MM.1S (cell line): ENCODE measurements at regions not wholly inside any gene's neighbourhood (a gene's known extent, or its start where the extent isn't known, plus 50 kb on each side); places are given as distances from the start of the nearest gene placed in this dataset.

ENCODE experiments used
- DNase-seq: peaks from one replicate; pipeline ENCODE4 v3.0.0-alpha.2; 2015
- H2AFZ ChIP-seq: fragments of 300-600 bp; sonication (generic); 2 replicates; pipeline ENCODE4 v1.6.0; 2016; ENCODE audit warnings: antibody characterized with exemption, low read length
- H3F3A ChIP-seq: fragments of 300-600 bp; sonication (generic); 2 replicates; pipeline ENCODE4 v1.6.1; 2016; ENCODE audit warnings: mild to moderate bottlenecking, antibody characterized with exemption, low read length, moderate library complexity, mixed read lengths; ENCODE audit not compliant: insufficient read depth
- H3K27ac ChIP-seq: fragments of 300-600 bp; sonication (generic); 2 replicates; pipeline ENCODE4 v1.5.1; 2016; ENCODE audit warnings: mild to moderate bottlenecking, low read length
- H3K27me3 ChIP-seq: fragments of 300-600 bp; sonication (generic); replicated peaks from 2 replicates; pipeline ENCODE4 v1.6.0; 2016; ENCODE audit warnings: low read length; ENCODE audit not compliant: insufficient read depth
- H3K36me3 ChIP-seq: fragments of 300-600 bp; sonication (generic); replicated peaks from 2 replicates; pipeline ENCODE4 v1.6.1; 2016; ENCODE audit warnings: mild to moderate bottlenecking, low read length, mixed read lengths; ENCODE audit not compliant: insufficient read depth
- H3K4me1 ChIP-seq: fragments of 300-600 bp; sonication (generic); 2 replicates; pipeline ENCODE4 v1.6.1; 2016; ENCODE audit warnings: low read length, mixed read lengths
- H3K4me2 ChIP-seq: fragments of 300-600 bp; sonication (generic); 2 replicates; pipeline ENCODE4 v1.6.0; 2016; ENCODE audit warnings: low read depth, low read length
- H3K4me3 ChIP-seq: fragments of 300-600 bp; sonication (generic); 2 replicates; pipeline ENCODE4 v1.5.1; 2016; ENCODE audit warnings: low read length, mixed read lengths
- H3K79me2 ChIP-seq: fragments of 300-600 bp; sonication (generic); 2 replicates; pipeline ENCODE4 v1.6.1; 2016; ENCODE audit warnings: mixed run types, low read length, mixed read lengths
- H3K9ac ChIP-seq: fragments of 300-600 bp; sonication (generic); 2 replicates; pipeline ENCODE4 v1.6.1; 2016; ENCODE audit warnings: low read length, mixed read lengths
- H3K9me2 ChIP-seq: fragments of 300-600 bp; sonication (generic); replicated peaks from 2 replicates; pipeline ENCODE4 v1.6.1; 2016; ENCODE audit warnings: mild to moderate bottlenecking, low read length, mixed read lengths; ENCODE audit not compliant: insufficient read depth
- H3K9me3 ChIP-seq: fragments of 300-600 bp; sonication (generic); replicated peaks from 2 replicates; pipeline ENCODE4 v1.6.1; 2016; ENCODE audit warnings: mild to moderate bottlenecking, low read length, mixed read lengths; ENCODE audit not compliant: insufficient read depth
- H4K20me1 ChIP-seq: fragments of 300-600 bp; sonication (generic); 2 replicates; pipeline ENCODE4 v1.6.1; 2016; ENCODE audit warnings: mild to moderate bottlenecking, low read length, moderate library complexity, mixed read lengths; ENCODE audit not compliant: insufficient read depth
- EZH2 ChIP-seq: fragments of 300-600 bp; sonication (generic); optimal IDR thresholded peaks from 2 replicates; pipeline ENCODE3; 2017; ENCODE audit warnings: low read depth, mild to moderate bottlenecking, antibody characterized with exemption, low read length, mixed read lengths
- EZH2phosphoT487 ChIP-seq: fragments of 300-600 bp; sonication (generic); IDR thresholded peaks from 2 replicates; pipeline ENCODE4 v1.6.1; 2018; ENCODE audit warnings: antibody characterized with exemption, low read length
- TF ChIP-seq, protein P1 (sequence below): fragments of 300-600 bp; sonication (generic); IDR thresholded peaks from 2 replicates; pipeline ENCODE4 v1.5.1; 2016; ENCODE audit warnings: antibody characterized with exemption, low read length, mixed read lengths

DNA sequence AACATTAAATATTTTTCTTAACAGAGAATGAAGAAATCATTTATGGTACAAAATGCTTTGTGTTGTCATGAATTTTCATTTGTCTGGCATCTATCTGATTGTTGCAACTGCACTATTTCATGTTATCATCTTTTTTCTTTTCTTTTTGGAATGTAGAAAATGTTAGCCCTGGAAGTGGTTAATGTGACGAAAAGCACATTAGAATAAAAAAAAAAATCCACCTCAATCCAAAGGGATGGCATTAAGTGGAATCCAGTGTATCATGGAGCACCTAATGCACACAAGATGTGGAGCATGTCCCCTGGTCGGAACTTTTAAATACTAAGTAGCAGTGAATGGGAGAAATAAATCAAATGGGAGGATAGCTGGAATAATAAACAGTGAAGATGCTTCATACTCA is 172.9 kb upstream of the MCHR2 start:
- Histone ChIP-seq H3K4me3 (no peak overlapping the region), H3K9me3 (no peaks in the 10 kb centered on the region), H2AFZ (no peak overlapping the region), H3K4me2 (no peak overlapping the region), H3K27me3 (no peaks in the 10 kb centered on the region), H3K9ac (no peak overlapping the region), H3K27ac (no peak overlapping the region), H4K20me1 (no peaks in the 10 kb centered on the region), H3K79me2 (no peaks in the 10 kb centered on the region), H3F3A (no peaks in the 10 kb centered on the region), H3K36me3 (no peaks in the 10 kb centered on the region), H3K4me1 (no peaks in the 10 kb centered on the region), H3K9me2 (no peaks in the 10 kb centered on the region)
- no peak for DNase-seq
- TF ChIP-seq, protein P1, sequence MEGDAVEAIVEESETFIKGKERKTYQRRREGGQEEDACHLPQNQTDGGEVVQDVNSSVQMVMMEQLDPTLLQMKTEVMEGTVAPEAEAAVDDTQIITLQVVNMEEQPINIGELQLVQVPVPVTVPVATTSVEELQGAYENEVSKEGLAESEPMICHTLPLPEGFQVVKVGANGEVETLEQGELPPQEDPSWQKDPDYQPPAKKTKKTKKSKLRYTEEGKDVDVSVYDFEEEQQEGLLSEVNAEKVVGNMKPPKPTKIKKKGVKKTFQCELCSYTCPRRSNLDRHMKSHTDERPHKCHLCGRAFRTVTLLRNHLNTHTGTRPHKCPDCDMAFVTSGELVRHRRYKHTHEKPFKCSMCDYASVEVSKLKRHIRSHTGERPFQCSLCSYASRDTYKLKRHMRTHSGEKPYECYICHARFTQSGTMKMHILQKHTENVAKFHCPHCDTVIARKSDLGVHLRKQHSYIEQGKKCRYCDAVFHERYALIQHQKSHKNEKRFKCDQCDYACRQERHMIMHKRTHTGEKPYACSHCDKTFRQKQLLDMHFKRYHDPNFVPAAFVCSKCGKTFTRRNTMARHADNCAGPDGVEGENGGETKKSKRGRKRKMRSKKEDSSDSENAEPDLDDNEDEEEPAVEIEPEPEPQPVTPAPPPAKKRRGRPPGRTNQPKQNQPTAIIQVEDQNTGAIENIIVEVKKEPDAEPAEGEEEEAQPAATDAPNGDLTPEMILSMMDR: no peak
- TF ChIP-seq EZH2phosphoT487 (no peak), EZH2 (no peak)

DNA sequence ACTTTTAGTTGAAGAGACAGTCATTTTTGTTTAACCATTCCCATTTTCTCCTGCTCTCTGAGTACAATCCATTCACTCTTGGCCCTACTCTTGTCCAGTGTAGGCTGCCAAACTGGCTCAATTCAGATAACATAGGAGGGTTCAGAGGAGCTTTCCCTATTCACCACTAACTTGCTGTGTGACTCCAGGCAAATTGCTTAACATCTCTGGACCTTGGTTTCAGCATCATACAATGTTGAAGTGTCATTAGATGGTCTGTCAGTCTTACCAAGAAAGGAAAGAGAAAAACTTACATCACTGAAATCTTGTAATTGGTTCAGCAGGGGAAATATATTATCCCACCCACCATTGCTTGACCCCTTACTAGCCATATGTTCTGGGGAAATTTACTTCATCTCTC is 171.4 kb upstream of the MCHR2 start:
- no peak overlapping the region for H3K9ac ChIP-seq
- TF ChIP-seq, protein P1: no peak
- TF ChIP-seq EZH2phosphoT487 (no peak), EZH2 (no peak)
- no peak overlapping the region for H3K4me3 ChIP-seq

DNA sequence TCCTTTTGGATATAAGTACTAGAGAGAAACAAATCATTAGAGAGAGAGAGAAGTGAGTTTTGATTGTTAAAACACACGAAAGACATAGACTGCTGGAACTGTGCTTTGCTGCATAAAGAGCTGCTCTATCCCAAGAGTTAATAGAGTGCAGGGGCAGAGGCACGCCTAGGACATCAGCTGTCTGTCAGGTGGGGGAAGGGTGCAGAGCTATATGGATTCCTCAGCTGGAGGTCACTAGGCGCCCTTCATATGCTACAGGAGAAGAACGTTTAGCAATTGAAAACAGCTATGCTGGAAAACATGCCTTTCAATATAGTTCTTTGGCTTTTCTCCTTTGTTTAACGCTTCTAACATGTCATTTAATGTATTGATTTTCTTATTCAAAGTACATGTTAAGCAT is 169.0 kb upstream of the MCHR2 start:
- Histone ChIP-seq H3K9me2 (no peaks in the 10 kb centered on the region), H3K9ac (no peak overlapping the region), H3K79me2 (no peaks in the 10 kb centered on the region), H3K9me3 (no peaks in the 10 kb centered on the region), H2AFZ (no peak overlapping the region), H3K36me3 (no peaks in the 10 kb centered on the region), H3K27me3 (no peaks in the 10 kb centered on the region), H3K4me2 (no peak overlapping the region), H4K20me1 (no peaks in the 10 kb centered on the region), H3K27ac (no peak overlapping the region), H3K4me3 (no peak overlapping the region), H3K4me1 (no peaks in the 10 kb centered on the region), H3F3A (no peaks in the 10 kb centered on the region)
- TF ChIP-seq EZH2: no peak
- TF ChIP-seq, protein P1: no peak
- TF ChIP-seq EZH2phosphoT487: no peak
- no peak for DNase-seq

More for the DNA sequence above, 171.4 kb upstream of the MCHR2 start:
- DNase-seq: no peak
- no peaks in the 10 kb centered on the region for H3K27me3 ChIP-seq
- H3K4me1 ChIP-seq: no peaks in the 10 kb centered on the region
- no peak overlapping the region for H3K27ac ChIP-seq
- no peaks in the 10 kb centered on the region for H3K36me3 ChIP-seq
- H3F3A ChIP-seq: no peaks in the 10 kb centered on the region
- no peaks in the 10 kb centered on the region for H3K79me2 ChIP-seq
- no peak overlapping the region for H3K4me2 ChIP-seq
- no peaks in the 10 kb centered on the region for H3K9me2 ChIP-seq
- no peaks in the 10 kb centered on the region for H3K9me3 ChIP-seq
- H2AFZ ChIP-seq: no peak overlapping the region
- no peaks in the 10 kb centered on the region for H4K20me1 ChIP-seq
